ENCODE measurements at regions not wholly inside any gene's neighbourhood (a gene's known extent, or its start where the extent isn't known, plus 50 kb on each side); places are given as distances from the start of the nearest gene placed in this dataset.

DNA sequence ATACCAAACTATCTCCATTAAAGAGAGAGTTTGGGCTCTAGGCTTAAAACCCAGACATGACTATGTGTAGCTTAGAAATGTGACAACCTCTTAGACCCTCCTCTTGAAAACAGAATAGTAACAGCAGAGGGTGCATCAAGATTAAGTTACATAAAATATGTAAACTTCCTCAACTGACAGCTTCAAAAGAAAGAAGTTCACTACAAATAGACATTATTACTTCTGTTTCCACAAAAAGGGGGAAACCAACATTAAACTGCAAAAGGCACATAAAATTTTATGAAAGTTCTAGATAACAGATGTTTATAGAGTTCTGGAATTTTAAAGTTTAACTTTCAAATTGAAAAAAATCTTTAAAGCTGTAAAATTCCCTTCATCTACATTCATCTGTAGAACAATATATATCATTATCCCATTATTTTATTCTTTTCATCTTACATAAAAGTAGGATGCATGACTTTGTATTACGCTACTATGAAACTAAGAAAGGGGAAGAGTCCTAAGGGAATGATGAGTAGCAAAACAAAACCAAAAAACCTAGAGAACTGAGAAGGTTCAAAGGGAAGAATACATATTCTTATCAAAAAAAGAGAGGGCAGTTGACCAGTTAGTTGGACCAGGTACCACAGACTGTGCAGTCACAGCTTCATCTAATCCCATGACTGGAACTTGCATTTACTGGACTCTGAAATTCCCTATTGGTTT, 177.0 kb downstream of the SIPA1L2 start:
- no peak for TF ChIP-seq KDM1A (IDR thresholded peaks at IDR 0.05; ENCODE audit: borderline replicate concordance, low read length)
- no peak for TF ChIP-seq ZNF274 (IDR thresholded peaks at IDR 0.05; ENCODE audit: borderline replicate concordance, extremely low read depth, low read length)
- no peak for TF ChIP-seq CREB1 (IDR thresholded peaks at IDR 0.05)
- no peak for TF ChIP-seq SP4 (IDR thresholded peaks at IDR 0.05; ENCODE audit: low read length)
- TF ChIP-seq BRCA1 (IDR thresholded peaks at IDR 0.05; ENCODE audit: low read depth, low read length): no peak
- CTCF ChIA-PET (ENCODE audit: partially characterized antibody): interaction anchor here (0.8 to 1.5 kb wide), 2 partner anchors 15 to 22 kb away, joined by 3 to 4 read pairs; no protein-coding TSS in a partner anchor
- H3K56ac ChIP-seq (replicated peaks; ENCODE audit: insufficient read length, low read depth, low read length): no peak overlapping the region
- no peak overlapping the region for H3K18ac ChIP-seq (ENCODE audit: extremely low read depth, low read length)
- H2BK15ac ChIP-seq (ENCODE audit: low read length): no peak overlapping the region
- WGBS, 2 experiments (ENCODE audit: extremely low coverage in 1 of 2, insufficient coverage in 1 of 2, insufficient read length in 1 of 2, insufficient replicate concordance in 2 of 2, low coverage in 1 of 2, low lambda C conversion rate in 2 of 2, missing lambda C conversion rate in 1 of 2): 100% methylated on average over 1 of the region's 1 CpG; no CpG with 5 or more reads in 1 of the 2 experiments
- H4K8ac ChIP-seq (ENCODE audit: extremely low read depth, insufficient read depth, low read length): no peak overlapping the region
- FAIRE-seq: no peak
- H3K23me2 ChIP-seq (ENCODE audit: low read depth, low read length): no peaks in the 10 kb centered on the region
- POLR2A ChIA-PET (ENCODE audit: partially characterized antibody): no interaction called here
- H3K79me2 ChIP-seq (ENCODE audit: control insufficient read depth in 1 of 2, insufficient read depth in 2 of 2, low read length in 2 of 2): no peaks in the 10 kb centered on the region
- H3K23ac ChIP-seq (ENCODE audit: insufficient read length): no peak overlapping the region
- H2BK120ac ChIP-seq (replicated peaks; ENCODE audit: low read depth, low read length): no peak overlapping the region
- H4K91ac ChIP-seq (replicated peaks; ENCODE audit: insufficient read length, low read length): no peak overlapping the region
- H3K4me1 ChIP-seq (replicated peaks in 1 of 4; ENCODE audit: control insufficient read depth in 3 of 4, insufficient read depth in 4 of 4, low read length in 3 of 4): peaks cover 0 to 13% (median 5%) of the 10 kb centered on the region in 4 experiments; a peak in 4 of 7 replicates
- H2BK12ac ChIP-seq (ENCODE audit: low read depth, low read length): no peak overlapping the region
- H2BK5ac ChIP-seq (ENCODE audit: low read depth, low read length): no peak overlapping the region
- H3K9me3 ChIP-seq (ENCODE audit: insufficient read depth in 2 of 2, low read depth in 1 of 2, low read length in 1 of 2): no peaks in the 10 kb centered on the region
- no peak for DNase-seq (ENCODE audit: low read depth in 1 of 2, low spot score in 2 of 2)
- no peaks in the 10 kb centered on the region for H4K20me1 ChIP-seq (replicated peaks in 1 of 2; ENCODE audit: control insufficient read depth in 1 of 2, insufficient read depth in 2 of 2, low read length in 2 of 2)
- no peak overlapping the region for H3K4me3 ChIP-seq (ENCODE audit: extremely low read depth in 1 of 4, insufficient read depth in 2 of 4, low read depth in 3 of 4, low read length in 4 of 4)
- no peak overlapping the region for H3K9ac ChIP-seq (replicated peaks in 1 of 4; ENCODE audit: extremely low read depth in 1 of 4, low read depth in 3 of 4, low read length in 3 of 4)
- no peak overlapping the region for H3K14ac ChIP-seq (ENCODE audit: insufficient read length)
- H2AFZ ChIP-seq (ENCODE audit: low read length): no peak overlapping the region
- no peak overlapping the region for H3K4me2 ChIP-seq (ENCODE audit: insufficient read depth in 1 of 2, low read depth in 2 of 2, low read length in 2 of 2)
- H3K79me1 ChIP-seq (ENCODE audit: low read depth, low read length): no peaks in the 10 kb centered on the region
- H3K27me3 ChIP-seq (replicated peaks in 1 of 4; ENCODE audit: control insufficient read depth in 3 of 4, extremely low read depth in 1 of 4, insufficient read depth in 3 of 4, low read length in 3 of 4): no peaks in the 10 kb centered on the region
- no peak overlapping the region for H3K4ac ChIP-seq (replicated peaks; ENCODE audit: insufficient read length, low read depth, low read length)
- H2AK5ac ChIP-seq (ENCODE audit: low read depth, low read length): no peak overlapping the region
- no peak overlapping the region for H3K27ac ChIP-seq (ENCODE audit: low read depth, low read length)
- no peak overlapping the region for H2BK20ac ChIP-seq (ENCODE audit: low read length)
- H3K36me3 ChIP-seq (ENCODE audit: control insufficient read depth in 2 of 4, insufficient read depth in 4 of 4, low read length in 3 of 4): no peaks in the 10 kb centered on the region
- H4K5ac ChIP-seq (ENCODE audit: insufficient read length, low read depth, low read length): no peak overlapping the region

Measured in H1 (cell line).